Adrenal gland (tissue), 9 donors: ENCODE measurements at regions not wholly inside any gene's neighbourhood (a gene's known extent, or its start where the extent isn't known, plus 50 kb on each side); places are given as distances from the start of the nearest gene placed in this dataset.
A peak's percentile ranks its signal among the peaks of the same experiment; 100 is the strongest.

Source experiments
- DNase-seq, 7 donors: peaks; one replicate each; pipeline ENCODE4 v3.0.0-alpha.2; 2019 to 2020
- H3K27ac ChIP-seq, 5 donors: fragments of 200-600 bp; sonication (generic) in 4 of 5; 1 replicate in 3 of 5; 2 replicates in 2 of 5; pipeline versions ENCODE4 v1.5.1 to v1.8.0; 2016 to 2020; ENCODE audit warnings: mild to moderate bottlenecking in 1 of 5
- H3K27me3 ChIP-seq: fragments of 200-600 bp; 2 replicates; pipeline ENCODE4 v1.8.0; 2021
- H3K36me3 ChIP-seq, 2 donors: fragments of 200-600 bp; replicated peaks in 1 of 2; 1 replicate in 1 of 2; 2 replicates in 1 of 2; pipeline versions ENCODE4 v1.5.1 to v1.8.0; 2018 to 2022
- H3K4me1 ChIP-seq, 2 donors: fragments of 200-600 bp; replicated peaks in 1 of 2; 1 replicate in 1 of 2; 2 replicates in 1 of 2; pipeline versions ENCODE4 v1.5.1 to v1.8.0; 2018 to 2021
- H3K4me3 ChIP-seq, 4 donors: fragments of 200-600 bp; sonication (generic) in 3 of 4; one replicate each; pipeline ENCODE4 v1.5.1; 2016 to 2018
- H3K9me3 ChIP-seq, 3 donors: fragments of 200-600 bp; sonication (generic) in 1 of 3; replicated peaks in 1 of 3; 1 replicate in 2 of 3; 2 replicates in 1 of 3; pipeline versions ENCODE4 v1.5.1 to v1.8.0; 2016 to 2021
- CTCF ChIP-seq, 6 experiments: fragments of 450-650 bp in 4 of 6; fragments of 200-600 bp in 2 of 6; sonication (generic) in 1 of 6; IDR thresholded peaks; 1 replicate in 5 of 6; 2 replicates in 1 of 6; pipeline versions ENCODE4 v1.5.1 to v1.8.0; 2016 to 2021; ENCODE audit warnings: antibody characterized with exemption in 6 of 6, mild to moderate bottlenecking in 2 of 6, moderate library complexity in 1 of 6
- POLR2A ChIP-seq, 2 donors: fragments of 450-650 bp; IDR thresholded peaks; one replicate each; pipeline ENCODE4 v1.6.1; 2017; ENCODE audit warnings: antibody characterized with exemption in 2 of 2, mild to moderate bottlenecking in 2 of 2, moderate library complexity in 1 of 2
- WGBS, 4 donors: extraction: QIAGEN DNeasy Blood & Tissue Kit in 2 of 4; methylation state at CpG; one replicate each; pipeline versions ENCODE4 v1.1.5 to v1.1.7; 2013 to 2017; 5-methylcytosine and 5-hydroxymethylcytosine counted together
- intact Hi-C, 2 donors: fragments of 100-400 bp; cut with DNase I; formaldehyde crosslinking; loops; one replicate each; pipeline versions ENCODE4 v1.14.1 to v1.15.0; 2022 to 2023
- donor health status: healthy with polysubstance abuse.
- donor health status: Bipolar disorder and iron deficiency.
- donor health status: DM: yes; HTN: yes; CAD: no.
- donor health status: DM: no; HTN: no; CAD: no.
- donor health status: DM: no; HTN: no; CAD: no.

- Histone ChIP-seq H3K27me3 (peaks cover 35% of the 10 kb centered on the region), H3K27ac (no peak overlapping the region), H3K36me3 (no peaks in the 10 kb centered on the region), H3K4me1 (no peaks in the 10 kb centered on the region), H3K4me3 (no peak overlapping the region), H3K9me3 (no peaks in the 10 kb centered on the region)
- intact Hi-C loops: no loop called here
- no peak for DNase-seq
- 53 to 62% (median 58%) methylated on average over 3 of the region's 3 CpGs for WGBS, 4 donors
- TF ChIP-seq POLR2A (IDR thresholded peaks at IDR 0.05): no peak
- no peak for TF ChIP-seq CTCF (IDR thresholded peaks at IDR 0.05)
These were observed 96.5 kb upstream of the ESX1 start for GRCh38 chrX:104351173-104351769.

GRCh38 chrX:104347860-104348259 is 93.1 kb upstream of the ESX1 start:
- intact Hi-C loops: no loop called here
- H3K27me3 ChIP-seq: peaks cover 46% of the 10 kb centered on the region
- no peak overlapping the region for H3K4me3 ChIP-seq
- TF ChIP-seq CTCF (IDR thresholded peaks at IDR 0.05) (no peak), POLR2A (IDR thresholded peaks at IDR 0.05) (no peak)
- no peak overlapping the region for H3K27ac ChIP-seq
- 39 to 52% (median 45%) methylated on average over 4 of the region's 4 CpGs for WGBS, 4 donors
- DNase-seq: no peak
- H3K36me3 ChIP-seq: no peaks in the 10 kb centered on the region
- H3K4me1 ChIP-seq: no peaks in the 10 kb centered on the region
- H3K9me3 ChIP-seq: no peaks in the 10 kb centered on the region

- TF ChIP-seq CTCF (IDR thresholded peaks at IDR 0.05) (peak; percentile 34 to 61 (median 43)), POLR2A (IDR thresholded peaks at IDR 0.05) (no peak)
- intact Hi-C loops: no loop called here
- Histone ChIP-seq H3K36me3 (no peaks in the 10 kb centered on the region), H3K4me1 (no peaks in the 10 kb centered on the region), H3K9me3 (no peaks in the 10 kb centered on the region), H3K27ac (no peak overlapping the region), H3K27me3 (peaks cover 29% of the 10 kb centered on the region), H3K4me3 (no peak overlapping the region)
- peak; percentile 39 to 77 (median 57) for DNase-seq
- 32 to 43% (median 37%) methylated on average over 2 to 8 of the region's 8 CpGs for WGBS, 4 donors
These were observed 88.8 kb upstream of the ESX1 start for GRCh38 chrX:104343428-104344129.

GRCh38 chrX:104342065-104342464 is 87.3 kb upstream of the ESX1 start:
- 7 to 43% (median 27%) methylated on average over 2 of the region's 2 CpGs for WGBS, 4 donors
- intact Hi-C loops: no loop called here
- H3K36me3 ChIP-seq: no peaks in the 10 kb centered on the region
- no peaks in the 10 kb centered on the region for H3K4me1 ChIP-seq
- no peaks in the 10 kb centered on the region for H3K9me3 ChIP-seq
- H3K27me3 ChIP-seq: peaks cover 21% of the 10 kb centered on the region
- no peak overlapping the region for H3K4me3 ChIP-seq
- TF ChIP-seq POLR2A (IDR thresholded peaks at IDR 0.05) (no peak), CTCF (IDR thresholded peaks at IDR 0.05) (no peak)
- no peak overlapping the region for H3K27ac ChIP-seq
- DNase-seq: no peak
